HUES6 (cell line): ENCODE measurements at regions not wholly inside any gene's neighbourhood (a gene's known extent, or its start where the extent isn't known, plus 50 kb on each side); places are given as distances from the start of the nearest gene placed in this dataset.
"Not testable (repeated sequence)": the region's sequence is repeated elsewhere in the genome, so short reads cannot be mapped to it uniquely, and the experiment has no call there.

Source experiments
- H3K27ac ChIP-seq: 2 replicates; pipeline ENCODE4 v1.7.0; 2013; ENCODE audit warnings: low read depth, mild to moderate bottlenecking, low read length, inconsistent platforms
- H3K27me3 ChIP-seq: 2 replicates; pipeline ENCODE4 v1.6.1; 2013; ENCODE audit warnings: low read length; ENCODE audit not compliant: control insufficient read depth, insufficient read depth
- H3K36me3 ChIP-seq: 2 replicates; pipeline ENCODE4 v1.6.1; 2013; ENCODE audit warnings: low read length; ENCODE audit not compliant: control insufficient read depth, insufficient read depth
- H3K4me1 ChIP-seq: 2 replicates; pipeline ENCODE4 v1.6.1; 2013; ENCODE audit warnings: low read length; ENCODE audit not compliant: control insufficient read depth, insufficient read depth
- H3K4me3 ChIP-seq: 2 replicates; pipeline ENCODE4 v1.5.1; 2013; ENCODE audit warnings: low read depth, low read length
- H3K9ac ChIP-seq: one replicate; pipeline ENCODE4 v1.6.1; 2013; ENCODE audit warnings: mild to moderate bottlenecking, low read length
- H3K9me3 ChIP-seq: 2 replicates; pipeline ENCODE4 v1.6.1; 2013; ENCODE audit warnings: low read depth, low read length; ENCODE audit not compliant: control insufficient read depth, insufficient read depth

GRCh38 chr11:26930518-26931247 lies 63.2 kb upstream of the FIBIN start:
- Histone ChIP-seq H3K27ac (no peak overlapping the region), H3K9ac (no peak overlapping the region), H3K4me3 (no peak overlapping the region), H3K36me3 (no peaks in the 10 kb centered on the region), H3K4me1 (peaks cover 7% of the 10 kb centered on the region), H3K9me3 (no peaks in the 10 kb centered on the region), H3K27me3 (no peaks in the 10 kb centered on the region)

- Histone ChIP-seq H3K4me1 (peaks cover 11% of the 10 kb centered on the region), H3K27me3 (no peaks in the 10 kb centered on the region), H3K36me3 (no peaks in the 10 kb centered on the region), H3K9ac (no peak overlapping the region), H3K9me3 (no peaks in the 10 kb centered on the region), H3K27ac (no peak overlapping the region), H3K4me3 (no peak overlapping the region)
Observed at GRCh38 chr11:26931248-26931631, 62.7 kb upstream of the FIBIN start.

- Histone ChIP-seq H3K9ac (no peak overlapping the region), H3K4me1 (peaks cover 13% of the 10 kb centered on the region)
Observed at GRCh38 chr11:26931881-26932280, 62.0 kb upstream of the FIBIN start.

GRCh38 chr11:26936109-26936508 lies 57.8 kb upstream of the FIBIN start:
- no peak overlapping the region for H3K9ac ChIP-seq
- H3K27ac ChIP-seq: no peak overlapping the region
- no peak overlapping the region for H3K4me3 ChIP-seq
- peaks cover 9% of the 10 kb centered on the region for H3K4me1 ChIP-seq
- H3K9me3 ChIP-seq: no peaks in the 10 kb centered on the region
- H3K27me3 ChIP-seq: no peaks in the 10 kb centered on the region; the same call in 1 of the 2 replicates
- H3K36me3 ChIP-seq: no peaks in the 10 kb centered on the region

More at GRCh38 chr11:26931881-26932280, 62.0 kb upstream of the FIBIN start:
- no peaks in the 10 kb centered on the region for H3K9me3 ChIP-seq
- H3K27ac ChIP-seq: no peak overlapping the region
- no peak overlapping the region for H3K4me3 ChIP-seq
- no peaks in the 10 kb centered on the region for H3K36me3 ChIP-seq
- no peaks in the 10 kb centered on the region for H3K27me3 ChIP-seq

- Histone ChIP-seq H3K4me1 (peaks cover 6% of the 10 kb centered on the region), H3K9me3 (no peaks in the 10 kb centered on the region), H3K27me3 (no peaks in the 10 kb centered on the region; the same call in 1 of the 2 replicates), H3K36me3 (no peaks in the 10 kb centered on the region), H3K9ac (no peak overlapping the region), H3K4me3 (no peak overlapping the region), H3K27ac (no peak overlapping the region)
Observed at GRCh38 chr11:26937386-26937785, 56.5 kb upstream of the FIBIN start.

GRCh38 chr11:26940501-26940900 lies 53.4 kb upstream of the FIBIN start:
- not testable (repeated sequence) for H3K9me3 ChIP-seq, H3K9ac ChIP-seq, H3K27ac ChIP-seq, H3K4me3 ChIP-seq, H3K4me1 ChIP-seq, H3K36me3 ChIP-seq, H3K27me3 ChIP-seq

GRCh38 chr11:26942356-26942755 lies 51.6 kb upstream of the FIBIN start:
- no peak overlapping the region for H3K4me3 ChIP-seq
- no peaks in the 10 kb centered on the region for H3K4me1 ChIP-seq
- H3K9me3 ChIP-seq: no peaks in the 10 kb centered on the region
- H3K36me3 ChIP-seq: no peaks in the 10 kb centered on the region
- H3K9ac ChIP-seq: no peak overlapping the region
- no peak overlapping the region for H3K27ac ChIP-seq
- H3K27me3 ChIP-seq: no peaks in the 10 kb centered on the region; the same call in 1 of the 2 replicates

GRCh38 chr11:26943636-26944035 lies 50.3 kb upstream of the FIBIN start:
- H3K27me3 ChIP-seq: no peaks in the 10 kb centered on the region
- H3K27ac ChIP-seq: no peak overlapping the region

More at GRCh38 chr11:26943636-26944035, 50.3 kb upstream of the FIBIN start:
- no peak overlapping the region for H3K9ac ChIP-seq
- no peaks in the 10 kb centered on the region for H3K4me1 ChIP-seq
- no peak overlapping the region for H3K4me3 ChIP-seq
- H3K9me3 ChIP-seq: no peaks in the 10 kb centered on the region
- no peaks in the 10 kb centered on the region for H3K36me3 ChIP-seq
